Transverse colon (tissue), 4 donors: ENCODE measurements at regions not wholly inside any gene's neighbourhood (a gene's known extent, or its start where the extent isn't known, plus 50 kb on each side); places are given as distances from the start of the nearest gene placed in this dataset.

Experiments used
- DNase-seq: peaks from one replicate; pipeline ENCODE4 v3.0.0-alpha.2; 2019
- H3K27ac ChIP-seq, 4 donors: fragments of 200-600 bp; sonication (generic); 2 replicates each; pipeline ENCODE4 v1.5.1; 2016 to 2018; ENCODE audit warnings: inconsistent platforms in 4 of 4
- H3K27me3 ChIP-seq: fragments of 200-600 bp; sonication (generic); 2 replicates; pipeline ENCODE4 v1.5.1; 2017; ENCODE audit warnings: inconsistent platforms
- H3K36me3 ChIP-seq, 4 donors: fragments of 200-600 bp; sonication (generic); 2 replicates each; pipeline ENCODE4 v1.5.1; 2017 to 2019; ENCODE audit warnings: inconsistent platforms in 4 of 4
- H3K4me1 ChIP-seq, 4 donors: fragments of 200-600 bp; sonication (generic); 2 replicates each; pipeline ENCODE4 v1.5.1; 2017 to 2020; ENCODE audit warnings: inconsistent platforms in 4 of 4
- H3K4me3 ChIP-seq, 4 donors: fragments of 200-600 bp; sonication (generic); 1 replicate in 1 of 4; 2 replicates in 3 of 4; pipeline versions ENCODE4 v1.5.1 to v1.6.1; 2017 to 2019; ENCODE audit warnings: inconsistent platforms in 4 of 4
- H3K9me3 ChIP-seq, 2 donors: fragments of 200-600 bp; sonication (generic); 2 replicates each; pipeline ENCODE4 v1.5.1; 2017 to 2019; ENCODE audit warnings: inconsistent platforms in 2 of 2
- EP300 ChIP-seq: sonication (generic); formaldehyde crosslinking; IDR thresholded peaks from one replicate; pipeline ENCODE4 v1.6.1; 2017; ENCODE audit warnings: antibody characterized with exemption, low read depth
- POLR2A ChIP-seq: fragments of 450-650 bp; IDR thresholded peaks from one replicate; pipeline ENCODE4 v1.6.1; 2016; ENCODE audit warnings: antibody characterized with exemption, mild to moderate bottlenecking, moderate library complexity
- POLR2AphosphoS5 ChIP-seq, 3 donors: sonication (generic); formaldehyde crosslinking; IDR thresholded peaks; one replicate each; pipeline ENCODE4 v1.6.1; 2016; ENCODE audit warnings: antibody characterized with exemption in 3 of 3
- WGBS, 2 donors: methylation state at CpG; one replicate each; pipeline ENCODE4 v1.1.5; 2018; ENCODE audit warnings: low coverage in 1 of 2; 5-methylcytosine and 5-hydroxymethylcytosine counted together
- in situ Hi-C, 4 donors: fragments of 200-750 bp; cut with MboI; loops; one replicate each; pipeline versions ENCODE4 v1.15.0 to v1.15.1; 2017; ENCODE audit warnings: low sequenced_read_pairs in 3 of 4, low pct_ligation_motif_present in 1 of 4, low pct_unique_long_range_greater_than_20kb in 1 of 4
- intact Hi-C: fragments of 100-400 bp; cut with DNase I; formaldehyde crosslinking; loops from one replicate; pipeline ENCODE4 v1.15.1; 2023; ENCODE audit warnings: low total_unique reads
- TF ChIP-seq, protein P1 (sequence below), 5 experiments: fragments of 200-600 bp in 3 of 5; fragments of 450-650 bp in 2 of 5; sonication (generic) in 3 of 5; IDR thresholded peaks; 1 replicate in 2 of 5; 2 replicates in 3 of 5; pipeline ENCODE4 v1.5.1; 2016 to 2017; ENCODE audit warnings: antibody characterized with exemption in 5 of 5, inconsistent platforms in 3 of 5, mild to moderate bottlenecking in 2 of 5, moderate library complexity in 1 of 5

DNA sequence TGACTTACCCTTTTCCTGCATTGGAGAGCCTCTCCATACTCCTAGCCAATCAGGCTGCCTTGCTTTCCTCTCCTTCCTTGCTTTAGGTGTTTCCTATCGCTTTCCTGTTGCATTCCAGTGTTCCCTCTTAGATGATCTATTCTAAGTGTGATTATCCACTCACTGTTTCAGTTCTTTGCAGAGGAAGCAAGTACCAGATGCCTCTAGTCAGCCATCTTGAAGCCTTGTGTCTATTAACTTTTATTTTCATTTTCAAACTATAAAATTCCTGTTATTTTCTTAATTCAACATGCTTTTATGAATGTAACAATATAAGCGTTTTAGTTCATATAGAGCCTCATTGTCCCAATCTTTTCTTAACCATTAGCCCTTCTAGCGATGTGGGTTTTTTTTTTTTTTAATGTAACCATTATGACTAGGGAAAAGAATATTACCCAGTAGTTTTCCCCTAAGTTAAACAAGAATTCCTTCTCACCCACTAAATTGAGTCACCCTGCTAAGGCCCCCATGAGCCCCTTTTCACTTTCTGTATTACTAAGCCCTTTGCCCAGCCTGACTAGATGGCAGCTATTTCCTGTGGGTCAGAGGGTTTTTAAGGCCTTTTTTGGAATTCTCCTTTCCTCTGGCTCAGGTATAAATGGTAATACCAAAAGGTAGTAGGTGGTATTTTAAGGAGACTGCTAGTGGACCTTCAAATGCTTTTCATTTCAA, 229.4 kb upstream of the CTNNB1 start:
- 93 to 97% methylated on average over 3 of the region's 3 CpGs for WGBS, 2 donors
- Histone ChIP-seq H3K27ac (no peak overlapping the region), H3K36me3 (no peaks in the 10 kb centered on the region), H3K4me3 (no peak overlapping the region), H3K4me1 (peaks cover 11 to 28% (median 18%) of the 10 kb centered on the region in 4 donors), H3K27me3 (no peaks in the 10 kb centered on the region), H3K9me3 (no peaks in the 10 kb centered on the region)
- intact Hi-C loops = no loop called here
- no peak for DNase-seq
- TF ChIP-seq, protein P1, sequence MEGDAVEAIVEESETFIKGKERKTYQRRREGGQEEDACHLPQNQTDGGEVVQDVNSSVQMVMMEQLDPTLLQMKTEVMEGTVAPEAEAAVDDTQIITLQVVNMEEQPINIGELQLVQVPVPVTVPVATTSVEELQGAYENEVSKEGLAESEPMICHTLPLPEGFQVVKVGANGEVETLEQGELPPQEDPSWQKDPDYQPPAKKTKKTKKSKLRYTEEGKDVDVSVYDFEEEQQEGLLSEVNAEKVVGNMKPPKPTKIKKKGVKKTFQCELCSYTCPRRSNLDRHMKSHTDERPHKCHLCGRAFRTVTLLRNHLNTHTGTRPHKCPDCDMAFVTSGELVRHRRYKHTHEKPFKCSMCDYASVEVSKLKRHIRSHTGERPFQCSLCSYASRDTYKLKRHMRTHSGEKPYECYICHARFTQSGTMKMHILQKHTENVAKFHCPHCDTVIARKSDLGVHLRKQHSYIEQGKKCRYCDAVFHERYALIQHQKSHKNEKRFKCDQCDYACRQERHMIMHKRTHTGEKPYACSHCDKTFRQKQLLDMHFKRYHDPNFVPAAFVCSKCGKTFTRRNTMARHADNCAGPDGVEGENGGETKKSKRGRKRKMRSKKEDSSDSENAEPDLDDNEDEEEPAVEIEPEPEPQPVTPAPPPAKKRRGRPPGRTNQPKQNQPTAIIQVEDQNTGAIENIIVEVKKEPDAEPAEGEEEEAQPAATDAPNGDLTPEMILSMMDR (IDR thresholded peaks at IDR 0.05) = no peak
- no peak for TF ChIP-seq EP300
- TF ChIP-seq POLR2AphosphoS5 (IDR thresholded peaks at IDR 0.05) = no peak
- no peak for TF ChIP-seq POLR2A
- in situ Hi-C loops = loop anchor here in 1 of 4 donors (25.0 kb wide), 1 partner anchor 383 kb away; no protein-coding TSS in a partner anchor

DNA sequence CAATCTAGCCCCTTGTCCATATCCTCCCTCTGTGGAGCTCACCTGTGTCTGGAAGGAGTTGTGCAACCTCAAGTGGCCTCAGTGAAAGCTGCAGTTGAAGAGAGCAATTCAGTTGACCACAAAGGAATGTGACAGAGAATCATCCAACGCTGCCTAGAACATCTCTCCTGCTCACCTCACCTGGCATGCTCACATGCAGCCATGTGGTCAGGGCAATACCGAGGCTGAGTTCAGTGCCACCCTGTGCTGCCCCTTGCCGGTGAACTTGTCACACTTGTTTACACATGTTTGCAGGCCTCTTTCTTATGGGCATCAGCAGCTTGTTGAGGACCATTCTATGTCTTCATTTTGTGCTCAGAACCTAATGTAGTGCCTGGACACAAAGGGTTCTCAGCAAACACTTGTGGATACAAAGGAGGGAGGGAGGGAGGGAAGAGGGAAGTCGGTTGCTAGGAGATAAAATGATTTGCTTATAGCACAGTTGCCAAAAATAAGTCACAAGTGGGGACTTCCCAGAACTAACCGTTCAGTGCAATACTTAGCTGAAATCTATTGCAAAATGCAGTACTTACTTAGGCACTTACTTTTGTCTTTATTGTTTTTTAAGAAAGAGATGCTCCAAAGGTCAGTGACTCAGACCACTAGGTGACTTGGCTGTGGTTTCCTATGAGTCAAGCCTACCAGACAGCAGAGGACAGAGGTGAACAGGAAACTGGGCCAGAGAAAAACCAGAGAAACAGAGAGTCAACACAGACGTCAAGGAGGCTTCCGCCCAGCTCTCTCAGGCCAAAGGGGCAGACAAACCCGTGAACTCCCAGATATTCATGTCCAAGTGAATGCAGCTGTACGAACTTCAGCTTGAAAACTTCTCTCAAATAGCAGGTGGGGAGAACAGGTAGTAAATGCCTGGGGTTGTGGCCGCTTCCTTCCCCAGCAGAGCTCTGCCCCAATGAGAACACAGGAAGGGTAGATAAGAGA, 227.8 kb upstream of the CTNNB1 start:
- Histone ChIP-seq H3K4me3 (no peak overlapping the region), H3K4me1 (peaks cover 11 to 38% (median 18%) of the 10 kb centered on the region in 4 donors), H3K9me3 (no peaks in the 10 kb centered on the region), H3K27me3 (no peaks in the 10 kb centered on the region), H3K36me3 (no peaks in the 10 kb centered on the region), H3K27ac (peak overlapping the region; percentile 58 to 81 (median 74))
- in situ Hi-C loops (loop anchor here in 1 of 4 donors (25.0 kb wide), 1 partner anchor 384 kb away; no protein-coding TSS in a partner anchor), intact Hi-C loops (no loop called here)
- TF ChIP-seq, protein P1 (IDR thresholded peaks at IDR 0.05) = peak in 1 of 5 experiments; percentile 2
- TF ChIP-seq EP300 = peak; percentile 67
- peak; percentile 57 to 81 (median 75) for TF ChIP-seq POLR2AphosphoS5 (IDR thresholded peaks at IDR 0.05)
- TF ChIP-seq POLR2A = peak; percentile 37
- DNase-seq = peak; percentile 73
- WGBS, 2 donors = 14 to 17% methylated on average over 3 to 10 of the region's 10 CpGs

DNA sequence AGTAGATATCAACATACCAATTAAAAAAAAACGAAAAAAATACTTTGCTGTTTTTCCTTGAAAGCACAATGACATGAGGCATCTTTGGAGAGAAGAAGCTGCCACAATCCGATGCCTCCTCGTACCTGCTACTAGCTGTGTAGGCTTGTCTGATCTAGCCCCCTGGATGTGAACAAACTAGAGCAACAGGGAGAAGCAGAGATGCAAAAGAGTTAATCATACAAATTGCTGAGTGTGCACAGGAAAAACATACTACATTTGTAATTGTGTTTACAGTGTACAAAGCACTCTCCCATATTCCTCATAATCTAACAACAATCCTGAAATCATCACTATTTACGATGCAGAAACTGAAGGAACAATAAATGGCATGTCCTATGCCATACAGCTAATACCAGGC, 227.0 kb upstream of the CTNNB1 start:
- no peak for DNase-seq
- 78 to 92% methylated on average over 4 of the region's 4 CpGs for WGBS, 2 donors
- H3K9me3 ChIP-seq = no peaks in the 10 kb centered on the region
- peak overlapping the region; percentile 58 to 81 (median 74) for H3K27ac ChIP-seq
- no peaks in the 10 kb centered on the region for H3K36me3 ChIP-seq
- H3K4me3 ChIP-seq = no peak overlapping the region
- H3K27me3 ChIP-seq = no peaks in the 10 kb centered on the region
- peaks cover 11 to 38% (median 18%) of the 10 kb centered on the region in 4 donors for H3K4me1 ChIP-seq
- in situ Hi-C loops = loop anchor here in 1 of 4 donors (25.0 kb wide), 1 partner anchor 385 kb away; no protein-coding TSS in a partner anchor
- TF ChIP-seq, protein P1 (IDR thresholded peaks at IDR 0.05) = no peak
- no peak for TF ChIP-seq EP300
- no peak for TF ChIP-seq POLR2AphosphoS5 (IDR thresholded peaks at IDR 0.05)
- TF ChIP-seq POLR2A = no peak
- intact Hi-C loops = no loop called here

DNA sequence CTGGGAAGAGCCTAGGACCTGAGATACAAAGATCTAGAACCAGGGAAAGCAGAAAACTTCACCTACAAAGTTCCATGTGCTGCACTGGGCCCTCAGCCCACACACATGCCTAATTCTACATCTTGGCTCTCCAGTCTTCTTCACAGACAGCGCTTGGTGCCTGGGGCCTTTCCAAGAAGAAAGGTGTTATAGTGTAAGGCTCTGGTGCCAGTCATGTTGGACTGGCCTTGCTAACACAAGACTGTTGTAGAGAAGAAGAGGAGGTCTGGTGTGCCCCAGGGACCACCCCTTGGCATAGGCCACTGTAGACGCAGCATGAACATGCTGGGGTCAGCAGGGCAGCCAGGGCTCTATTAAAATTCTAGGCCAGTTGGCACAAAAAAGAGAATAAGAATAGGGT, 226.2 kb upstream of the CTNNB1 start:
- Histone ChIP-seq H3K36me3 (no peaks in the 10 kb centered on the region), H3K27ac (no peak overlapping the region), H3K4me1 (peaks cover 11 to 38% (median 18%) of the 10 kb centered on the region in 4 donors), H3K9me3 (no peaks in the 10 kb centered on the region), H3K4me3 (no peak overlapping the region), H3K27me3 (no peaks in the 10 kb centered on the region)
- in situ Hi-C loops = loop anchor here in 1 of 4 donors (25.0 kb wide), 1 partner anchor 386 kb away; no protein-coding TSS in a partner anchor
- DNase-seq = no peak
- intact Hi-C loops = no loop called here
- WGBS, 2 donors = 100% methylated on average over 2 of the region's 2 CpGs
- TF ChIP-seq POLR2A (no peak), EP300 (no peak), POLR2AphosphoS5 (IDR thresholded peaks at IDR 0.05) (no peak)
- TF ChIP-seq, protein P1 (IDR thresholded peaks at IDR 0.05) = no peak
